Kidney epithelial cell (primary cell): ENCODE measurements at regions not wholly inside any gene's neighbourhood (a gene's known extent, or its start where the extent isn't known, plus 50 kb on each side); places are given as distances from the start of the nearest gene placed in this dataset.

Experiments
- DNase-seq: peaks from one replicate; pipeline ENCODE4 v3.0.0-alpha.2; 2010; ENCODE audit warnings: low read depth
- H3K27me3 ChIP-seq: 2 replicates; pipeline ENCODE4 v1.6.0; 2011; ENCODE audit warnings: low read length; ENCODE audit not compliant: control insufficient read depth, insufficient read depth
- H3K36me3 ChIP-seq: 2 replicates; pipeline ENCODE4 v1.5.1; 2011; ENCODE audit warnings: low read length; ENCODE audit not compliant: control insufficient read depth, insufficient read depth
- H3K4me3 ChIP-seq: 2 replicates; pipeline ENCODE4 v1.5.1; 2011; ENCODE audit warnings: low read depth, mild to moderate bottlenecking, control low read depth, low read length
- CTCF ChIP-seq: IDR thresholded peaks from 2 replicates; pipeline ENCODE4 v1.5.1; 2011; ENCODE audit warnings: mild to moderate bottlenecking, moderate library complexity, low read length, control low read depth, inconsistent platforms; ENCODE audit not compliant: insufficient read depth, poor library complexity, severe bottlenecking

- Histone ChIP-seq H3K36me3 (no peaks in the 10 kb centered on the region), H3K27me3 (no peaks in the 10 kb centered on the region), H3K4me3 (no peak overlapping the region)
- TF ChIP-seq CTCF = no peak
- no peak for DNase-seq
These were observed 169.4 kb downstream of the MINAR1 start for GRCh38 chr15:79601405-79602086.

GRCh38 chr15:79602180-79602579 is 170.0 kb downstream of the MINAR1 start:
- TF ChIP-seq CTCF = no peak
- H3K36me3 ChIP-seq = no peaks in the 10 kb centered on the region
- DNase-seq = no peak
- H3K27me3 ChIP-seq = no peaks in the 10 kb centered on the region
- H3K4me3 ChIP-seq = no peak overlapping the region

GRCh38 chr15:79602731-79603130 is 170.6 kb downstream of the MINAR1 start:
- DNase-seq = no peak
- TF ChIP-seq CTCF = no peak
- no peaks in the 10 kb centered on the region for H3K27me3 ChIP-seq
- no peaks in the 10 kb centered on the region for H3K36me3 ChIP-seq
- no peak overlapping the region for H3K4me3 ChIP-seq

- Histone ChIP-seq H3K27me3 (no peaks in the 10 kb centered on the region), H3K36me3 (no peaks in the 10 kb centered on the region), H3K4me3 (no peak overlapping the region)
- TF ChIP-seq CTCF = no peak
- no peak for DNase-seq
These were observed 174.8 kb downstream of the MINAR1 start for GRCh38 chr15:79606831-79607355.

- no peak for TF ChIP-seq CTCF
- DNase-seq = no peak
- Histone ChIP-seq H3K36me3 (no peaks in the 10 kb centered on the region), H3K27me3 (no peaks in the 10 kb centered on the region), H3K4me3 (no peak overlapping the region)
These were observed 176.1 kb downstream of the MINAR1 start for GRCh38 chr15:79608066-79608864.
